GM12873 (cell line): ENCODE measurements at regions not wholly inside any gene's neighbourhood (a gene's known extent, or its start where the extent isn't known, plus 50 kb on each side); places are given as distances from the start of the nearest gene placed in this dataset.

Source experiments
- TF ChIP-seq, protein P1 (sequence below): IDR thresholded peaks from 2 replicates; pipeline ENCODE4 v1.5.1; 2012; ENCODE audit warnings: low read depth, mild to moderate bottlenecking, moderate library complexity, low read length, control low read depth; ENCODE audit not compliant: insufficient read depth; ENCODE audit errors: missing control alignments

DNA sequence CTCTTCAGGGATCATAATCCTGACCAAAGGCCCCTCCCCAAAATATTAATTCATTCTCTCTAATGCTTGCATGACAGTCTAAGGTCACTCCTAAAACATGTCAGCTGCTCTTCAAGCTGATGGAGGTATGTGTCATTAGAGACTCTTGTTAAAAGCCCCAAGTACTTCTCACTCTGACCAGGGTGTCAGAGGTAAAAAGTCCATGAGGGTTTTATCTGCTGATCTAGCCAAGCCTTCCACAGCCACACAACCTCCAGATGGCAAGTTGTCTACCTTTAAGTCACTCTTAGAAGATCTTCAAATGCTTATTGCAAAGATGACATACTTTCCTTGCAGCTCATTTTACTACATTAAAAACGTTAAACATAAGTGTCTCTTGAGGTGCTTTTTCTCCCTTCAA, 83.6 kb upstream of the ETAA1 start:
- TF ChIP-seq, protein P1, sequence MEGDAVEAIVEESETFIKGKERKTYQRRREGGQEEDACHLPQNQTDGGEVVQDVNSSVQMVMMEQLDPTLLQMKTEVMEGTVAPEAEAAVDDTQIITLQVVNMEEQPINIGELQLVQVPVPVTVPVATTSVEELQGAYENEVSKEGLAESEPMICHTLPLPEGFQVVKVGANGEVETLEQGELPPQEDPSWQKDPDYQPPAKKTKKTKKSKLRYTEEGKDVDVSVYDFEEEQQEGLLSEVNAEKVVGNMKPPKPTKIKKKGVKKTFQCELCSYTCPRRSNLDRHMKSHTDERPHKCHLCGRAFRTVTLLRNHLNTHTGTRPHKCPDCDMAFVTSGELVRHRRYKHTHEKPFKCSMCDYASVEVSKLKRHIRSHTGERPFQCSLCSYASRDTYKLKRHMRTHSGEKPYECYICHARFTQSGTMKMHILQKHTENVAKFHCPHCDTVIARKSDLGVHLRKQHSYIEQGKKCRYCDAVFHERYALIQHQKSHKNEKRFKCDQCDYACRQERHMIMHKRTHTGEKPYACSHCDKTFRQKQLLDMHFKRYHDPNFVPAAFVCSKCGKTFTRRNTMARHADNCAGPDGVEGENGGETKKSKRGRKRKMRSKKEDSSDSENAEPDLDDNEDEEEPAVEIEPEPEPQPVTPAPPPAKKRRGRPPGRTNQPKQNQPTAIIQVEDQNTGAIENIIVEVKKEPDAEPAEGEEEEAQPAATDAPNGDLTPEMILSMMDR = no peak

DNA sequence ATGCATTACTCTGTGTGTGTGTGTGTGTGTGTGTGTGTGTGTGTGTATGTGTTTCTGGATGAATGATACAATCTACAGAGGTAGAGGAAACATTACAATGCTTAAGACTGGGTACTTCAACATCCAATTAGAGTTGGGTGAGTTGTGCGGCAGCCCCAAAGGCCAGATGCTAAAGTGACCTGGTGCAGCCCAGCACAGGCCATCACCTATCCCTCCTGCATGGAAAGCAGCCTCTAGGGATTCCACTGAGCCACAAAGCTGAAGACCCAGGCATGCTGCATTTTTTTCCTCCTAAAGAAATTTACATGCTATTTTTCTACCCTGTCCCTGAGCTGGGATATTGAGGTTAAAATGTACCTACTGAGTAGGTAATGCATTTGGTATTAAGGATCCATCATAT, 79.1 kb upstream of the ETAA1 start:
- TF ChIP-seq, protein P1 = no peak

- TF ChIP-seq, protein P1 = no peak
Measured at GRCh38 chr2:67318563-67318962, 78.6 kb upstream of the ETAA1 start.

GRCh38 chr2:67318993-67319481, 78.1 kb upstream of the ETAA1 start:
- TF ChIP-seq, protein P1 = no peak

DNA sequence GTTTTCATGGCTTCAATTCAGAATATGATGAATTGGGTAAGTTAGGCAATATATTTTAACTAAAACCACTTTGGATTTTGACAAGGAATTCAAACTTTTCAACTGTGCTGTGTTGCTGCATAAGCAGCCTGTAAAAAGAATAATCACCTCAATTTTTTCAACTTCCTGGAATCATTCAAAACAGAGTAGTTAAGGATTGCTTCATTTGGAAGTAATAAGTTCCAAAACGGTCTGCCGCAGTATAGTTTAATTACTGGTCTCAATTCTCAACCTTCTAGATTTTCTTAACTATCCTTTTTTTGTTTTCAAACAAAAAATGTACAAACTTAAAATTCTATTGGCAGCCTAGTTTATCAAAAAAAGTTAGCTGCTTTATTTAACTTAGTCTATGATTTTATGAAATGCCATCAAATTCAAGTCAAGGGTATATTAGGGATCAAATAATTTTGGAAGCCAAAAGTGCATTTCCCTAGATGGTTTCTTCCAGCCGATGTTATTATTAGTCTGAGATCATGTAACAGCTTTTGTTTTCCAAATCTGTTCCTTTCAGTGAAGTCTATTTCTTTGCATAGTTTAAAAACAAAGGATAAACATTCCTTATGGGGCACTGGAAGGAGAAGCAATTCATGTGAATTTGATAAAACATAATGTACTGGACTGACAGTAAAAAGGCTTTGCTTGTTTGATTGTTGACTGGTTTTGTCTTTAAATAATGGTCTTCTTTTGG, 76.1 kb upstream of the ETAA1 start:
- TF ChIP-seq, protein P1 = no peak

DNA sequence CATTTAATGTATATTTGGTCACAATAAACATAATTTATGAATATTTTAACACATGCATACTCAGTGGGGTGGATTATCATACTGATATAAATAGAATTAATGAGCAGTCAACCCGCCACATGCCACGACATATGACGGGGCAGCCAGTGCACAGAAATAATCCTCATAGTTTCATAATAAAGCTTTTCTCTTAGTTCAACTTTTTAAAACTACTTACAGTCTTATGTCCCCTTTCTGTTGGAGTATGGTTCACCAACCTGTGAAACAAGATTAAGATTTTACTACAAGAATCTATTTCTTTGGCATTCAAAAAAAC, 75.6 kb upstream of the ETAA1 start:
- TF ChIP-seq, protein P1 = no peak

DNA sequence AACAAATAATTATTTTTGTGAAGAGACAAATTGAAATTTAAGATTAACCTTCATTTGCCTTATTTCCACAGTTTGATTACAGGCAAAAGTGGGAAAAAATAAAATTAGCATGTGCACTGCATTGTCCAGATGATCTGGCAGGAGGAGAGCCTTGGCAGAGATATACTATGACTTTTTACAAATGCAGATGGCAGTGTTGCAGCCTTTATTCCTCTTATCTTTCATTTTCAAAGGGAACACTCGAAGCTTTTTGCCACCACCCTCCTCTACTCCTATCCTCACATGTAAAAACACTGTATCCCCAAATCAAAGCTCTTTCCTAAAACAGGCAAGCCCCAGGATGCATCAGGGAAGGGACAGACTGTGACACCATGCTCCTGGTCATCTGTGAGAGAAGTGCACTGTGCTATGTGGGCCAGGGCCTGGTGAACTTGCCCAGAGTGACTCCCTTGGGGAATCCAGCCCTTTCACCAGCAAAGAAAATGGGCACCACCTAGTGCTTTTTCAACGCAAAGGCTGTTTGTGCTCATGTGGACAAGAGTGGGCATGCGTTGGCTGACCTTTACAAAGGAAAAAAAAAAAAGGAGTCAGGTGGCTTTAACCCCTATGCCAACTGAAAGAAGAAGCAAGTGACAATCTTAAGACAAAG, 74.7 kb upstream of the ETAA1 start:
- TF ChIP-seq, protein P1 = no peak
